NCI-H345 (cell line): ENCODE measurements at regions not wholly inside any gene's neighbourhood (a gene's known extent, or its start where the extent isn't known, plus 50 kb on each side); places are given as distances from the start of the nearest gene placed in this dataset.
A peak's percentile ranks its signal among the peaks of the same experiment; 100 is the strongest.

Source experiments
- DNase-seq: peaks from one replicate; lab custom pipeline; 2025; lab: John Stamatoyannopoulos, UW

- DNase-seq, result no peak
Measured at GRCh38 chr5:67413721-67414120, 217.1 kb upstream of the CD180 start.

- DNase-seq, result no peak
Measured at GRCh38 chr5:67409126-67409777, 212.7 kb upstream of the CD180 start.

GRCh38 chr5:67407979-67408378 is 211.4 kb upstream of the CD180 start:
- no peak for DNase-seq

GRCh38 chr5:67405755-67406154 is 209.2 kb upstream of the CD180 start:
- no peak for DNase-seq

- no peak for DNase-seq
Measured at GRCh38 chr5:67405101-67405364, 208.4 kb upstream of the CD180 start.

- DNase-seq, result no peak
Measured at GRCh38 chr5:67404256-67405100, 207.9 kb upstream of the CD180 start.

GRCh38 chr5:67402526-67402925 is 205.9 kb upstream of the CD180 start:
- DNase-seq, result no peak

GRCh38 chr5:67401172-67401571 is 204.6 kb upstream of the CD180 start:
- DNase-seq, result no peak

GRCh38 chr5:67400752-67401151 is 204.2 kb upstream of the CD180 start:
- no peak for DNase-seq

GRCh38 chr5:67395790-67396418 is 199.3 kb upstream of the CD180 start:
- DNase-seq, result no peak

GRCh38 chr5:67393211-67393610 is 196.6 kb upstream of the CD180 start:
- no peak for DNase-seq

- DNase-seq, result no peak
Measured at GRCh38 chr5:67390935-67391334, 194.3 kb upstream of the CD180 start.

- DNase-seq, result no peak
Measured at GRCh38 chr5:67383451-67383850, 186.9 kb upstream of the CD180 start.

GRCh38 chr5:67381236-67381880 is 184.8 kb upstream of the CD180 start:
- DNase-seq, result no peak

GRCh38 chr5:67380431-67380830 is 183.8 kb upstream of the CD180 start:
- DNase-seq, result no peak

- DNase-seq, result no peak
Measured at GRCh38 chr5:67379753-67380152, 183.2 kb upstream of the CD180 start.

- DNase-seq, result peak; percentile 4
Measured at GRCh38 chr5:67378256-67378655, 181.7 kb upstream of the CD180 start.

- peak; percentile 53 for DNase-seq
Measured at GRCh38 chr5:67377631-67378030, 181.0 kb upstream of the CD180 start.

GRCh38 chr5:67375606-67376005 is 179.0 kb upstream of the CD180 start:
- no peak for DNase-seq

GRCh38 chr5:67374378-67374777 is 177.8 kb upstream of the CD180 start:
- DNase-seq, result no peak

GRCh38 chr5:67373518-67373917 is 176.9 kb upstream of the CD180 start:
- no peak for DNase-seq

GRCh38 chr5:67372887-67373286 is 176.3 kb upstream of the CD180 start:
- DNase-seq, result no peak

GRCh38 chr5:67371924-67372323 is 175.3 kb upstream of the CD180 start:
- no peak for DNase-seq
